ENCODE measurements at regions not wholly inside any gene's neighbourhood (a gene's known extent, or its start where the extent isn't known, plus 50 kb on each side); places are given as distances from the start of the nearest gene placed in this dataset.

- Histone ChIP-seq H3K27me3 (ENCODE audit: control insufficient read depth, insufficient read depth, low read length) (no peaks in the 10 kb centered on the region), H3K27ac (ENCODE audit: low read length) (no peak overlapping the region), H3K36me3 (ENCODE audit: control insufficient read depth, insufficient read depth, low read length) (no peaks in the 10 kb centered on the region), H3K9me3 (replicated peaks; ENCODE audit: control insufficient read depth, low read depth, low read length) (no peaks in the 10 kb centered on the region), H3K4me3 (ENCODE audit: low read length) (no peak overlapping the region), H3K4me1 (ENCODE audit: control insufficient read depth, insufficient read depth, low read length) (no peaks in the 10 kb centered on the region)
- no peak for DNase-seq
These were observed 130.8 kb downstream of the MAFB start for GRCh38 chr20:40558212-40558611.

GRCh38 chr20:40551125-40551530, 137.9 kb downstream of the MAFB start:
- H3K27me3 ChIP-seq (ENCODE audit: control insufficient read depth, insufficient read depth, low read length), result no peaks in the 10 kb centered on the region
- peaks cover 9% of the 10 kb centered on the region for H3K4me1 ChIP-seq (ENCODE audit: control insufficient read depth, insufficient read depth, low read length)
- WGBS (ENCODE audit: insufficient coverage), result 71% methylated on average over 1 of the region's 1 CpG
- no peak overlapping the region for H3K27ac ChIP-seq (ENCODE audit: low read length)
- H3K36me3 ChIP-seq (ENCODE audit: control insufficient read depth, insufficient read depth, low read length), result no peaks in the 10 kb centered on the region
- no peak for DNase-seq
- H3K9me3 ChIP-seq (replicated peaks; ENCODE audit: control insufficient read depth, low read depth, low read length), result no peaks in the 10 kb centered on the region
- no peak overlapping the region for H3K4me3 ChIP-seq (ENCODE audit: low read length)

- H3K4me1 ChIP-seq (ENCODE audit: control insufficient read depth, insufficient read depth, low read length), result peaks cover 14% of the 10 kb centered on the region
- WGBS (ENCODE audit: insufficient coverage), result no CpG with 5 or more reads among the region's 2 CpGs
- H3K4me3 ChIP-seq (ENCODE audit: low read length), result no peak overlapping the region
- DNase-seq, result peak; percentile 10
- no peak overlapping the region for H3K27ac ChIP-seq (ENCODE audit: low read length)
- no peaks in the 10 kb centered on the region for H3K36me3 ChIP-seq (ENCODE audit: control insufficient read depth, insufficient read depth, low read length)
- H3K9me3 ChIP-seq (replicated peaks; ENCODE audit: control insufficient read depth, low read depth, low read length), result no peaks in the 10 kb centered on the region
- H3K27me3 ChIP-seq (ENCODE audit: control insufficient read depth, insufficient read depth, low read length), result no peaks in the 10 kb centered on the region
These were observed 141.4 kb downstream of the MAFB start for GRCh38 chr20:40547483-40548091.

GRCh38 chr20:40545478-40545877, 143.6 kb downstream of the MAFB start:
- no peaks in the 10 kb centered on the region for H3K27me3 ChIP-seq (ENCODE audit: control insufficient read depth, insufficient read depth, low read length)
- no peak overlapping the region for H3K4me3 ChIP-seq (ENCODE audit: low read length)
- 77% methylated on average over 2 of the region's 2 CpGs for WGBS (ENCODE audit: insufficient coverage)
- H3K27ac ChIP-seq (ENCODE audit: low read length), result no peak overlapping the region
- no peaks in the 10 kb centered on the region for H3K36me3 ChIP-seq (ENCODE audit: control insufficient read depth, insufficient read depth, low read length)
- H3K4me1 ChIP-seq (ENCODE audit: control insufficient read depth, insufficient read depth, low read length), result peaks cover 14% of the 10 kb centered on the region
- H3K9me3 ChIP-seq (replicated peaks; ENCODE audit: control insufficient read depth, low read depth, low read length), result no peaks in the 10 kb centered on the region
- no peak for DNase-seq

GRCh38 chr20:40542065-40542464, 147.0 kb downstream of the MAFB start:
- Histone ChIP-seq H3K4me3 (ENCODE audit: low read length) (no peak overlapping the region), H3K27me3 (ENCODE audit: control insufficient read depth, insufficient read depth, low read length) (peaks cover 2% of the 10 kb centered on the region), H3K9me3 (replicated peaks; ENCODE audit: control insufficient read depth, low read depth, low read length) (no peaks in the 10 kb centered on the region), H3K36me3 (ENCODE audit: control insufficient read depth, insufficient read depth, low read length) (no peaks in the 10 kb centered on the region), H3K27ac (ENCODE audit: low read length) (no peak overlapping the region), H3K4me1 (ENCODE audit: control insufficient read depth, insufficient read depth, low read length) (peaks cover 7% of the 10 kb centered on the region)
- DNase-seq, result no peak
- 49% methylated on average over 2 of the region's 2 CpGs for WGBS (ENCODE audit: insufficient coverage)

- peaks cover 2% of the 10 kb centered on the region for H3K27me3 ChIP-seq (ENCODE audit: control insufficient read depth, insufficient read depth, low read length)
- no peaks in the 10 kb centered on the region for H3K36me3 ChIP-seq (ENCODE audit: control insufficient read depth, insufficient read depth, low read length)
- DNase-seq, result peak; percentile 15
- no peak overlapping the region for H3K4me3 ChIP-seq (ENCODE audit: low read length)
- H3K4me1 ChIP-seq (ENCODE audit: control insufficient read depth, insufficient read depth, low read length), result peaks cover under 1% of the 10 kb centered on the region
- H3K27ac ChIP-seq (ENCODE audit: low read length), result no peak overlapping the region
- no peaks in the 10 kb centered on the region for H3K9me3 ChIP-seq (replicated peaks; ENCODE audit: control insufficient read depth, low read depth, low read length)
- no CpG with 5 or more reads among the region's 2 CpGs for WGBS (ENCODE audit: insufficient coverage)
These were observed 148.9 kb downstream of the MAFB start for GRCh38 chr20:40540166-40540565.

GRCh38 chr20:40538131-40538530, 150.9 kb downstream of the MAFB start:
- no peak overlapping the region for H3K4me3 ChIP-seq (ENCODE audit: low read length)
- H3K27me3 ChIP-seq (ENCODE audit: control insufficient read depth, insufficient read depth, low read length), result peaks cover 2% of the 10 kb centered on the region
- DNase-seq, result no peak
- H3K27ac ChIP-seq (ENCODE audit: low read length), result no peak overlapping the region
- H3K36me3 ChIP-seq (ENCODE audit: control insufficient read depth, insufficient read depth, low read length), result no peaks in the 10 kb centered on the region
- H3K9me3 ChIP-seq (replicated peaks; ENCODE audit: control insufficient read depth, low read depth, low read length), result no peaks in the 10 kb centered on the region
- WGBS (ENCODE audit: insufficient coverage), result 51% methylated on average over 2 of the region's 3 CpGs
- no peaks in the 10 kb centered on the region for H3K4me1 ChIP-seq (ENCODE audit: control insufficient read depth, insufficient read depth, low read length)

- H3K27ac ChIP-seq (ENCODE audit: low read length), result no peak overlapping the region
- H3K4me1 ChIP-seq (ENCODE audit: control insufficient read depth, insufficient read depth, low read length), result no peaks in the 10 kb centered on the region
- no peak overlapping the region for H3K4me3 ChIP-seq (ENCODE audit: low read length)
- H3K36me3 ChIP-seq (ENCODE audit: control insufficient read depth, insufficient read depth, low read length), result no peaks in the 10 kb centered on the region
- no peak for DNase-seq
- H3K9me3 ChIP-seq (replicated peaks; ENCODE audit: control insufficient read depth, low read depth, low read length), result peaks cover 6% of the 10 kb centered on the region
- H3K27me3 ChIP-seq (ENCODE audit: control insufficient read depth, insufficient read depth, low read length), result peaks cover 2% of the 10 kb centered on the region
- 72% methylated on average over 4 of the region's 4 CpGs for WGBS (ENCODE audit: insufficient coverage)
These were observed 152.2 kb downstream of the MAFB start for GRCh38 chr20:40536808-40537207.

GRCh38 chr20:40535816-40536215, 153.2 kb downstream of the MAFB start:
- no peak for DNase-seq
- no peak overlapping the region for H3K27ac ChIP-seq (ENCODE audit: low read length)
- H3K36me3 ChIP-seq (ENCODE audit: control insufficient read depth, insufficient read depth, low read length), result no peaks in the 10 kb centered on the region
- no peak overlapping the region for H3K4me3 ChIP-seq (ENCODE audit: low read length)
- no peaks in the 10 kb centered on the region for H3K4me1 ChIP-seq (ENCODE audit: control insufficient read depth, insufficient read depth, low read length)
- peaks cover 2% of the 10 kb centered on the region for H3K27me3 ChIP-seq (ENCODE audit: control insufficient read depth, insufficient read depth, low read length)
- 76% methylated on average over 6 of the region's 8 CpGs for WGBS (ENCODE audit: insufficient coverage)
- H3K9me3 ChIP-seq (replicated peaks; ENCODE audit: control insufficient read depth, low read depth, low read length), result peaks cover 14% of the 10 kb centered on the region

- Histone ChIP-seq H3K36me3 (ENCODE audit: control insufficient read depth, insufficient read depth, low read length) (no peaks in the 10 kb centered on the region), H3K27ac (ENCODE audit: low read length) (no peak overlapping the region), H3K27me3 (ENCODE audit: control insufficient read depth, insufficient read depth, low read length) (no peaks in the 10 kb centered on the region), H3K9me3 (replicated peaks; ENCODE audit: control insufficient read depth, low read depth, low read length) (peaks cover 15% of the 10 kb centered on the region), H3K4me1 (ENCODE audit: control insufficient read depth, insufficient read depth, low read length) (no peaks in the 10 kb centered on the region), H3K4me3 (ENCODE audit: low read length) (no peak overlapping the region)
- no peak for DNase-seq
- 62% methylated on average over 2 of the region's 4 CpGs for WGBS (ENCODE audit: insufficient coverage)
These were observed 156.9 kb downstream of the MAFB start for GRCh38 chr20:40532103-40532502.

GRCh38 chr20:40525351-40525750, 163.7 kb downstream of the MAFB start:
- DNase-seq, result no peak
- WGBS (ENCODE audit: insufficient coverage), result no CpG with 5 or more reads among the region's 4 CpGs
- H3K27me3 ChIP-seq (ENCODE audit: control insufficient read depth, insufficient read depth, low read length), result no peaks in the 10 kb centered on the region
- H3K4me3 ChIP-seq (ENCODE audit: low read length), result no peak overlapping the region
- H3K36me3 ChIP-seq (ENCODE audit: control insufficient read depth, insufficient read depth, low read length), result no peaks in the 10 kb centered on the region
- peaks cover 1% of the 10 kb centered on the region for H3K9me3 ChIP-seq (replicated peaks; ENCODE audit: control insufficient read depth, low read depth, low read length)
- H3K27ac ChIP-seq (ENCODE audit: low read length), result no peak overlapping the region
- no peaks in the 10 kb centered on the region for H3K4me1 ChIP-seq (ENCODE audit: control insufficient read depth, insufficient read depth, low read length)
